ENCODE measurements at regions not wholly inside any gene's neighbourhood (a gene's known extent, or its start where the extent isn't known, plus 50 kb on each side); places are given as distances from the start of the nearest gene placed in this dataset.

DNA sequence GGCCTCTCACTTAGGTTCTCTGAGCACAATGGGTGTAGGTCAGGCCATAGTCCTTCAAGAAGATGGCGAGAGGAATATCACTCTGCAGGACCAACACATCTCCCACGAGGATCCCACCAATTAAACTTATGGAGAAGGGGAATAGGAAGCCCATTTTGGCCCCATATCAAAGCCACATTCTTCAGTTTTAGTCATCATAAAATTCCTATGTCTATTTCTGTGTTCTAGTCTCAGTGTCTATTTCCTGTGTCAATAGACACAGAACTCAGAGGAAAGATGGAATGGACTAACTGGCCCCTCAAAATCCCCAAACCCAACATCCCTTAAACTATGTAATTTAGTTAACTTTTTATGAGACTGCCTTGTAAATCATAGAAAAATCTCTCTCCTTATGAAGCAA is 216.8 kb downstream of the HACE1 start:
- Histone ChIP-seq H3K4me3 (ENCODE audit: low read depth in 2 of 2, low read length in 2 of 2) (no peak overlapping the region), H3K27ac (ENCODE audit: low read length) (no peak overlapping the region), H3K36me3 (ENCODE audit: control insufficient read depth, insufficient read depth, low read length) (no peaks in the 10 kb centered on the region), H3K9me3 (ENCODE audit: control insufficient read depth, insufficient read depth, low read depth, low read length) (no peaks in the 10 kb centered on the region), H3K27me3 (ENCODE audit: control insufficient read depth, insufficient read depth, low read length) (no peaks in the 10 kb centered on the region), H3K4me1 (ENCODE audit: control insufficient read depth, insufficient read depth, low read length) (no peaks in the 10 kb centered on the region)
- in situ Hi-C loops (cut with HindIII; ENCODE audit: low pct_unique_long_range_greater_than_20kb, low sequenced_read_pairs) (no loop called here), intact Hi-C loops (cut with micrococcal nuclease; ENCODE audit: unreplicated experiment) (no loop called here)
- BruUV-seq (replicated peaks) = no TSS peak
- ATAC-seq = no peak
- TF ChIP-seq, protein P1, sequence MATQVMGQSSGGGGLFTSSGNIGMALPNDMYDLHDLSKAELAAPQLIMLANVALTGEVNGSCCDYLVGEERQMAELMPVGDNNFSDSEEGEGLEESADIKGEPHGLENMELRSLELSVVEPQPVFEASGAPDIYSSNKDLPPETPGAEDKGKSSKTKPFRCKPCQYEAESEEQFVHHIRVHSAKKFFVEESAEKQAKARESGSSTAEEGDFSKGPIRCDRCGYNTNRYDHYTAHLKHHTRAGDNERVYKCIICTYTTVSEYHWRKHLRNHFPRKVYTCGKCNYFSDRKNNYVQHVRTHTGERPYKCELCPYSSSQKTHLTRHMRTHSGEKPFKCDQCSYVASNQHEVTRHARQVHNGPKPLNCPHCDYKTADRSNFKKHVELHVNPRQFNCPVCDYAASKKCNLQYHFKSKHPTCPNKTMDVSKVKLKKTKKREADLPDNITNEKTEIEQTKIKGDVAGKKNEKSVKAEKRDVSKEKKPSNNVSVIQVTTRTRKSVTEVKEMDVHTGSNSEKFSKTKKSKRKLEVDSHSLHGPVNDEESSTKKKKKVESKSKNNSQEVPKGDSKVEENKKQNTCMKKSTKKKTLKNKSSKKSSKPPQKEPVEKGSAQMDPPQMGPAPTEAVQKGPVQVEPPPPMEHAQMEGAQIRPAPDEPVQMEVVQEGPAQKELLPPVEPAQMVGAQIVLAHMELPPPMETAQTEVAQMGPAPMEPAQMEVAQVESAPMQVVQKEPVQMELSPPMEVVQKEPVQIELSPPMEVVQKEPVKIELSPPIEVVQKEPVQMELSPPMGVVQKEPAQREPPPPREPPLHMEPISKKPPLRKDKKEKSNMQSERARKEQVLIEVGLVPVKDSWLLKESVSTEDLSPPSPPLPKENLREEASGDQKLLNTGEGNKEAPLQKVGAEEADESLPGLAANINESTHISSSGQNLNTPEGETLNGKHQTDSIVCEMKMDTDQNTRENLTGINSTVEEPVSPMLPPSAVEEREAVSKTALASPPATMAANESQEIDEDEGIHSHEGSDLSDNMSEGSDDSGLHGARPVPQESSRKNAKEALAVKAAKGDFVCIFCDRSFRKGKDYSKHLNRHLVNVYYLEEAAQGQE (IDR thresholded peaks at IDR 0.05; ENCODE audit: insufficient read depth in 1 of 2, low read depth in 2 of 2, low read length in 1 of 2) = no peak
- TF ChIP-seq POLR2AphosphoS5 (IDR thresholded peaks at IDR 0.05; ENCODE audit: low read depth, low read length) = no peak
- TF ChIP-seq TCF7L2 (IDR thresholded peaks at IDR 0.05; ENCODE audit: low read depth, low read length) = no peak
- TF ChIP-seq SIN3A (IDR thresholded peaks at IDR 0.05; ENCODE audit: borderline replicate concordance, insufficient read depth, low read depth, low read length) = no peak
- TF ChIP-seq, protein P2, sequence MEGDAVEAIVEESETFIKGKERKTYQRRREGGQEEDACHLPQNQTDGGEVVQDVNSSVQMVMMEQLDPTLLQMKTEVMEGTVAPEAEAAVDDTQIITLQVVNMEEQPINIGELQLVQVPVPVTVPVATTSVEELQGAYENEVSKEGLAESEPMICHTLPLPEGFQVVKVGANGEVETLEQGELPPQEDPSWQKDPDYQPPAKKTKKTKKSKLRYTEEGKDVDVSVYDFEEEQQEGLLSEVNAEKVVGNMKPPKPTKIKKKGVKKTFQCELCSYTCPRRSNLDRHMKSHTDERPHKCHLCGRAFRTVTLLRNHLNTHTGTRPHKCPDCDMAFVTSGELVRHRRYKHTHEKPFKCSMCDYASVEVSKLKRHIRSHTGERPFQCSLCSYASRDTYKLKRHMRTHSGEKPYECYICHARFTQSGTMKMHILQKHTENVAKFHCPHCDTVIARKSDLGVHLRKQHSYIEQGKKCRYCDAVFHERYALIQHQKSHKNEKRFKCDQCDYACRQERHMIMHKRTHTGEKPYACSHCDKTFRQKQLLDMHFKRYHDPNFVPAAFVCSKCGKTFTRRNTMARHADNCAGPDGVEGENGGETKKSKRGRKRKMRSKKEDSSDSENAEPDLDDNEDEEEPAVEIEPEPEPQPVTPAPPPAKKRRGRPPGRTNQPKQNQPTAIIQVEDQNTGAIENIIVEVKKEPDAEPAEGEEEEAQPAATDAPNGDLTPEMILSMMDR (IDR thresholded peaks at IDR 0.05) = no peak
- ChIA-PET POLR2A (no interaction called here), CTCF (no interaction called here)
- no peak for DNase-seq (ENCODE audit: low read depth, low spot score)

DNA sequence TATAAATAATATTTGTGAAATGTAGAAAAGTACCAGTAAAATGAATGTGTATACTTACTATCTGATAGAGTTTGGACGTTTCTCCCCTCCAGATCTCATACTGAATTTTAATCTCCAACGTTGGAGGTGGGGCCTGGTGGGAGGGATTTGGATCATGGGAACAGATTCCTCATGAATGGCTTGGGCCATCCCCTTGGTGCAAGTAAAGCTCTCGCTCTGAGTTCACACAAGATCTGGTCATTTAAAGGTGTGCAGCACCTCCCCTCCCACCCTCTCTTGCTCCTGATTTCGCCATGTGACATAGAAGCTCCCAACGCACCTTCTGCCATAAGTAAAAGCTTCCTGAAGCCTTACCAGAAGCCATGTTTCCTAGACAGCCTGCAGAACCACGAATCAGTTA is 219.0 kb downstream of the HACE1 start:
- TF ChIP-seq, protein P1 (IDR thresholded peaks at IDR 0.05; ENCODE audit: insufficient read depth in 1 of 2, low read depth in 2 of 2, low read length in 1 of 2) = no peak
- TF ChIP-seq, protein P2 (IDR thresholded peaks at IDR 0.05) = no peak
- no peak for TF ChIP-seq SIN3A (IDR thresholded peaks at IDR 0.05; ENCODE audit: borderline replicate concordance, insufficient read depth, low read depth, low read length)
- Histone ChIP-seq H3K4me1 (ENCODE audit: control insufficient read depth, insufficient read depth, low read length) (no peaks in the 10 kb centered on the region), H3K27ac (ENCODE audit: low read length) (no peak overlapping the region), H3K36me3 (ENCODE audit: control insufficient read depth, insufficient read depth, low read length) (no peaks in the 10 kb centered on the region), H3K4me3 (ENCODE audit: low read depth in 2 of 2, low read length in 2 of 2) (no peak overlapping the region), H3K27me3 (ENCODE audit: control insufficient read depth, insufficient read depth, low read length) (no peaks in the 10 kb centered on the region), H3K9me3 (ENCODE audit: control insufficient read depth, insufficient read depth, low read depth, low read length) (no peaks in the 10 kb centered on the region)
- no peak for ATAC-seq
- POLR2A ChIA-PET = no interaction called here
- no peak for DNase-seq (ENCODE audit: low read depth, low spot score)
- no TSS peak for BruUV-seq (replicated peaks)
- intact Hi-C loops (cut with micrococcal nuclease; ENCODE audit: unreplicated experiment) = no loop called here
- CTCF ChIA-PET = no interaction called here
- in situ Hi-C loops (cut with HindIII; ENCODE audit: low pct_unique_long_range_greater_than_20kb, low sequenced_read_pairs) = no loop called here

Measured in Panc1 (cell line).